ENCODE measurements at regions not wholly inside any gene's neighbourhood (a gene's known extent, or its start where the extent isn't known, plus 50 kb on each side); places are given as distances from the start of the nearest gene placed in this dataset.

GRCh38 chr9:86690034-86690433 is 257.3 kb downstream of the GAS1 start:
- Histone ChIP-seq H3K9me3 (ENCODE audit: low read length) (no peaks in the 10 kb centered on the region), H3K27ac (ENCODE audit: extremely low read length, insufficient read depth, low read length) (no peak overlapping the region), H2AFZ (ENCODE audit: low read length) (no peak overlapping the region), H3K4me2 (ENCODE audit: low read depth, low read length) (no peak overlapping the region), H3K4me3 (replicated peaks in 1 of 3; ENCODE audit: insufficient read depth in 1 of 3, low read depth in 2 of 3, low read length in 3 of 3) (no peak overlapping the region), H3K79me2 (ENCODE audit: insufficient read depth, low read length) (no peaks in the 10 kb centered on the region), H3K9ac (ENCODE audit: insufficient read depth, low read depth, low read length) (no peak overlapping the region), H3K36me3 (replicated peaks in 1 of 2; ENCODE audit: control insufficient read depth in 1 of 2, insufficient read depth in 2 of 2, low read length in 2 of 2) (no peaks in the 10 kb centered on the region), H3K27me3 (ENCODE audit: control insufficient read depth in 1 of 2, insufficient read depth in 2 of 2, low read length in 2 of 2) (peaks cover 2 to 9% of the 10 kb centered on the region in 2 experiments; a peak in 1 of 5 replicates), H3K4me1 (ENCODE audit: insufficient read depth, low read length) (no peaks in the 10 kb centered on the region), H4K20me1 (ENCODE audit: insufficient read depth, low read length) (no peaks in the 10 kb centered on the region)
- BruUV-seq (replicated peaks): no TSS peak
- ATAC-seq (no peak), DNase-seq (ENCODE audit: low spot score) (no peak), FAIRE-seq (no peak)
- in situ Hi-C loops (cut with HindIII; ENCODE audit: extremely low pct_ligation_motif_present, low pct_unique_long_range_greater_than_20kb): no loop called here
- intact Hi-C loops (cut with micrococcal nuclease; ENCODE audit: unreplicated experiment): no loop called here
- POLR2A ChIA-PET: no interaction called here
- CTCF ChIA-PET (ENCODE audit: low intra/inter-chr PET ratio, low total read pairs): no interaction called here
- TF ChIP-seq ZFP1 (CRISPR knock-in tag; IDR thresholded peaks at IDR 0.05) (no peak), CENPT (CRISPR knock-in tag; IDR thresholded peaks at IDR 0.05; ENCODE audit: low read depth) (no peak), HCFC1 (IDR thresholded peaks at IDR 0.05; ENCODE audit: low read depth, low read length) (no peak), ZNF883 (CRISPR knock-in tag; IDR thresholded peaks at IDR 0.05; ENCODE audit: not compliant biosample characterization) (no peak), GPN1 (CRISPR knock-in tag; IDR thresholded peaks at IDR 0.05; ENCODE audit: borderline replicate concordance) (no peak), ZNF235 (CRISPR knock-in tag; IDR thresholded peaks at IDR 0.05; ENCODE audit: borderline replicate concordance) (no peak)

- WGBS (ENCODE audit: low lambda C conversion rate): 12% methylated on average over 3 of the region's 3 CpGs
- in situ Hi-C loops (cut with HindIII; ENCODE audit: extremely low pct_ligation_motif_present, low pct_unique_long_range_greater_than_20kb): no loop called here
- ATAC-seq (no peak), FAIRE-seq (no peak), DNase-seq (ENCODE audit: low spot score) (no peak)
- TF ChIP-seq SIN3A (IDR thresholded peaks at IDR 0.05; ENCODE audit: borderline replicate concordance, low read depth, low read length) (no peak), RBM22 (optimal IDR thresholded peaks at IDR 0.05; ENCODE audit: low read length) (no peak), KAT7 (CRISPR knock-in tag; IDR thresholded peaks at IDR 0.05; ENCODE audit: borderline replicate concordance) (no peak)
- TF ChIP-seq, protein P1, sequence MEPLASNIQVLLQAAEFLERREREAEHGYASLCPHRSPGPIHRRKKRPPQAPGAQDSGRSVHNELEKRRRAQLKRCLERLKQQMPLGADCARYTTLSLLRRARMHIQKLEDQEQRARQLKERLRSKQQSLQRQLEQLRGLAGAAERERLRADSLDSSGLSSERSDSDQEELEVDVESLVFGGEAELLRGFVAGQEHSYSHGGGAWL (CRISPR knock-in tag; IDR thresholded peaks at IDR 0.05): no peak
- Histone ChIP-seq H3K36me3 (replicated peaks in 1 of 2; ENCODE audit: control insufficient read depth in 1 of 2, insufficient read depth in 2 of 2, low read length in 2 of 2) (no peaks in the 10 kb centered on the region), H3K9ac (ENCODE audit: insufficient read depth, low read depth, low read length) (no peak overlapping the region), H4K20me1 (ENCODE audit: insufficient read depth, low read length) (no peaks in the 10 kb centered on the region), H3K27ac (ENCODE audit: extremely low read length, insufficient read depth, low read length) (no peak overlapping the region), H3K79me2 (ENCODE audit: insufficient read depth, low read length) (no peaks in the 10 kb centered on the region), H3K4me1 (ENCODE audit: insufficient read depth, low read length) (no peaks in the 10 kb centered on the region), H2AFZ (ENCODE audit: low read length) (no peak overlapping the region), H3K4me2 (ENCODE audit: low read depth, low read length) (no peak overlapping the region), H3K27me3 (ENCODE audit: control insufficient read depth in 1 of 2, insufficient read depth in 2 of 2, low read length in 2 of 2) (peaks cover 2 to 9% of the 10 kb centered on the region in 2 experiments; a peak in 1 of 5 replicates), H3K9me3 (ENCODE audit: low read length) (no peaks in the 10 kb centered on the region), H3K4me3 (replicated peaks in 1 of 3; ENCODE audit: insufficient read depth in 1 of 3, low read depth in 2 of 3, low read length in 3 of 3) (no peak overlapping the region)
- CTCF ChIA-PET (ENCODE audit: low intra/inter-chr PET ratio, low total read pairs): no interaction called here
- POLR2A ChIA-PET: no interaction called here
- no TSS peak for BruUV-seq (replicated peaks)
- intact Hi-C loops (cut with micrococcal nuclease; ENCODE audit: unreplicated experiment): no loop called here
Measured at GRCh38 chr9:86687788-86688187, 259.5 kb downstream of the GAS1 start.

All from HepG2 (cell line).